Hepatocyte (in vitro differentiated cells): ENCODE measurements at regions not wholly inside any gene's neighbourhood (a gene's known extent, or its start where the extent isn't known, plus 50 kb on each side); places are given as distances from the start of the nearest gene placed in this dataset.

Source experiments
- DNase-seq: peaks from one replicate; pipeline ENCODE4 v3.0.0-alpha.2; 2016; ENCODE audit warnings: low spot score
- H2AFZ ChIP-seq: fragments of 200-600 bp; sonication (generic); 2 replicates; pipeline ENCODE4 v1.6.0; 2016; ENCODE audit warnings: antibody characterized with exemption, mild to moderate bottlenecking
- H3K27ac ChIP-seq: fragments of 200-600 bp; sonication (generic); 2 replicates; pipeline ENCODE4 v1.5.1; 2016; ENCODE audit warnings: mild to moderate bottlenecking
- H3K27me3 ChIP-seq: fragments of 200-600 bp; sonication (generic); 2 replicates; pipeline ENCODE4 v1.6.1; 2016
- H3K36me3 ChIP-seq: fragments of 200-600 bp; sonication (generic); replicated peaks from 2 replicates; pipeline ENCODE4 v1.5.1; 2016; ENCODE audit warnings: low read depth; ENCODE audit not compliant: insufficient read depth
- H3K4me1 ChIP-seq: fragments of 200-600 bp; sonication (generic); 2 replicates; pipeline ENCODE4 v1.5.1; 2016; ENCODE audit warnings: mild to moderate bottlenecking, moderate library complexity; ENCODE audit not compliant: insufficient read depth
- H3K4me2 ChIP-seq: fragments of 200-600 bp; sonication (generic); 2 replicates; pipeline ENCODE4 v1.6.0; 2016
- H3K4me3 ChIP-seq: fragments of 200-600 bp; sonication (generic); 2 replicates; pipeline ENCODE4 v1.5.1; 2016; ENCODE audit warnings: mild to moderate bottlenecking
- H3K79me2 ChIP-seq: fragments of 200-600 bp; sonication (generic); 2 replicates; pipeline ENCODE4 v1.6.0; 2017; ENCODE audit warnings: mild to moderate bottlenecking
- H3K9me2 ChIP-seq: fragments of 200-600 bp; sonication (generic); replicated peaks from 2 replicates; pipeline ENCODE4 v1.6.0; 2017; ENCODE audit warnings: mild to moderate bottlenecking; ENCODE audit not compliant: insufficient read depth
- H3K9me3 ChIP-seq: fragments of 200-600 bp; sonication (generic); 2 replicates; pipeline ENCODE4 v1.5.1; 2016; ENCODE audit warnings: low read depth, mild to moderate bottlenecking
- H4K20me1 ChIP-seq: fragments of 200-600 bp; sonication (generic); 2 replicates; pipeline ENCODE4 v1.6.0; 2016; ENCODE audit warnings: mild to moderate bottlenecking; ENCODE audit not compliant: insufficient read depth, poor library complexity, severe bottlenecking
- EZH2 ChIP-seq: fragments of 200-600 bp; sonication (generic); IDR thresholded peaks from 2 replicates; pipeline ENCODE4 v1.6.1; 2016; ENCODE audit warnings: antibody characterized with exemption, mild to moderate bottlenecking, borderline replicate concordance
- EZH2phosphoT487 ChIP-seq: fragments of 200-600 bp; sonication (generic); IDR thresholded peaks from one replicate; pipeline ENCODE4 v1.6.1; 2018; ENCODE audit warnings: antibody characterized with exemption, mild to moderate bottlenecking, low read depth, moderate library complexity; ENCODE audit not compliant: unreplicated experiment, severe bottlenecking
- WGBS: methylation state at CpG from one replicate; pipeline ENCODE4 v1.1.6; 2016; ENCODE audit warnings: low lambda C conversion rate; ENCODE audit errors: missing lambda C conversion rate; 5-methylcytosine and 5-hydroxymethylcytosine counted together
- TF ChIP-seq, protein P1 (sequence below): fragments of 200-600 bp; sonication (generic); IDR thresholded peaks from 2 replicates; pipeline ENCODE4 v1.5.1; 2016; ENCODE audit warnings: antibody characterized with exemption, mild to moderate bottlenecking; ENCODE audit not compliant: poor library complexity

DNA sequence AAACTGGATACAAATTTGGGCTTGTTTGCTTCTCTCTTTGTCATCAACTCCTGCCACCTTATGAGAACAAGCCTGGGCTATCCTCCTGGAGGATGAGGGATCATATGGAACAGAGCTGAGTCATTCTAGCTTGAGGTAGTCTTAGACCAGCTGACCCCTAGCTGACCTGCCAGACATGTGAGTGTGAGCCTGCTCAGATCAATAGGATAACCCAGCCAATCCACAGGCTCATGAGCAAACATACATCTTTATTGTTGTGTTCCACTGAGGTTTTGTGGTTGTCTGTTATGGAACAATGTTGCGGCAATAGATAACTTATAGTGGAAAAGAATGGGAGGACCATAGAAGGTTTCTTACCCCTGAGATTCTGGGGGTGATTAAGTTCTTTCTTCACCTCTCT, 54.5 kb upstream of the FAM180A start:
- Histone ChIP-seq H3K79me2 (no peaks in the 10 kb centered on the region), H3K27me3 (no peaks in the 10 kb centered on the region)
- TF ChIP-seq EZH2phosphoT487 (no peak), EZH2 (no peak)
- TF ChIP-seq, protein P1, sequence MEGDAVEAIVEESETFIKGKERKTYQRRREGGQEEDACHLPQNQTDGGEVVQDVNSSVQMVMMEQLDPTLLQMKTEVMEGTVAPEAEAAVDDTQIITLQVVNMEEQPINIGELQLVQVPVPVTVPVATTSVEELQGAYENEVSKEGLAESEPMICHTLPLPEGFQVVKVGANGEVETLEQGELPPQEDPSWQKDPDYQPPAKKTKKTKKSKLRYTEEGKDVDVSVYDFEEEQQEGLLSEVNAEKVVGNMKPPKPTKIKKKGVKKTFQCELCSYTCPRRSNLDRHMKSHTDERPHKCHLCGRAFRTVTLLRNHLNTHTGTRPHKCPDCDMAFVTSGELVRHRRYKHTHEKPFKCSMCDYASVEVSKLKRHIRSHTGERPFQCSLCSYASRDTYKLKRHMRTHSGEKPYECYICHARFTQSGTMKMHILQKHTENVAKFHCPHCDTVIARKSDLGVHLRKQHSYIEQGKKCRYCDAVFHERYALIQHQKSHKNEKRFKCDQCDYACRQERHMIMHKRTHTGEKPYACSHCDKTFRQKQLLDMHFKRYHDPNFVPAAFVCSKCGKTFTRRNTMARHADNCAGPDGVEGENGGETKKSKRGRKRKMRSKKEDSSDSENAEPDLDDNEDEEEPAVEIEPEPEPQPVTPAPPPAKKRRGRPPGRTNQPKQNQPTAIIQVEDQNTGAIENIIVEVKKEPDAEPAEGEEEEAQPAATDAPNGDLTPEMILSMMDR: no peak

DNA sequence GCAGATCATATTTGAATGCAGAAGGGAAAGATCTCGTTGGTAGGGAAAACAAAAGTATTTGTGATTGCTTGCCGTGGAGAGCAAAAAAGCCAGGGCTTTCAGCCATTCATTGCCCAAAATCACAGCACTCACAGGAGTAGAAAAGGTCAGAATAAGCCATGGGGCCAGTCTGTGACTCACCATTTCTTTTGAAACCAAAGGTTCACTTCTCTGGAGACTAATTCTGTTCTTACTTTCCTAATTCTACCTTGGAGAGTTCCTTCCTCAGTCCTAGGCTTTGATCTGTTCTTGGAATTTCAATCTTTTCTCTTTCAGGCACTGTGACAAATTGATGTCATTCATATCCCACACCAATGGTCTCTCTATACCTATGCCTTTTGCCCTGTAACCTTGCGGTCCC, 54.1 kb upstream of the FAM180A start:
- H2AFZ ChIP-seq: no peak overlapping the region
- no peak for DNase-seq
- 85% methylated on average over 3 of the region's 3 CpGs for WGBS

More for the DNA sequence above, 54.5 kb upstream of the FAM180A start:
- Histone ChIP-seq H3K9me3 (no peaks in the 10 kb centered on the region), H3K9me2 (no peaks in the 10 kb centered on the region), H3K36me3 (no peaks in the 10 kb centered on the region), H4K20me1 (no peaks in the 10 kb centered on the region), H3K4me1 (peaks cover 9% of the 10 kb centered on the region), H3K4me2 (no peak overlapping the region), H3K4me3 (no peak overlapping the region), H2AFZ (no peak overlapping the region), H3K27ac (no peak overlapping the region)
- 90% methylated on average over 1 of the region's 1 CpG for WGBS
- no peak for DNase-seq

DNA sequence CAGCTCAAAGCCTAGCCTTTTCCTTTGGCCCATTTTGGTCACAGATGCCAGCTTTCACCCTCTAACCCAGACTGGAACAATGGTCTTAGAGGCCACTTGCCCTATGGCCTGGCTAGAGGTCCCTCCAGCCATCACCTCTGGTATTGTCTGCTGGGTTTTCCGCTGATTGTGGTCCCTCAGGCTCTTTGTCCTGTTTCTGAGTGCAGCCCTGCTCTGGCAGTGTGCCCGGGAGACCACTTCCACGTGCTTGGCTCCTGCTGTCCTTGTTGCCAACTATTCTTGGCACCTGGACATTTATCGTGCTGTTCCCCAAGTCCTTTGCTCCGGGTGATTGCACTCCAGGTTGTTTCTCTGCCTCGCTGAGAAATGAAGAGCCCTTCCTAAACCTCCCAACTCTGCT, 53.3 kb upstream of the FAM180A start:
- TF ChIP-seq, protein P1: no peak
- TF ChIP-seq EZH2: no peak
- TF ChIP-seq EZH2phosphoT487: no peak
- H3K9me3 ChIP-seq: no peaks in the 10 kb centered on the region
- H3K27me3 ChIP-seq: no peaks in the 10 kb centered on the region

More for the DNA sequence above, 54.1 kb upstream of the FAM180A start:
- TF ChIP-seq, protein P1: no peak
- TF ChIP-seq EZH2 (no peak), EZH2phosphoT487 (no peak)
- H3K27ac ChIP-seq: no peak overlapping the region
- H3K4me2 ChIP-seq: no peak overlapping the region
- H3K9me3 ChIP-seq: no peaks in the 10 kb centered on the region
- no peaks in the 10 kb centered on the region for H3K27me3 ChIP-seq
- H4K20me1 ChIP-seq: no peaks in the 10 kb centered on the region
- H3K9me2 ChIP-seq: no peaks in the 10 kb centered on the region
- no peak overlapping the region for H3K4me3 ChIP-seq
- H3K36me3 ChIP-seq: no peaks in the 10 kb centered on the region
- H3K79me2 ChIP-seq: no peaks in the 10 kb centered on the region
- peaks cover 8% of the 10 kb centered on the region for H3K4me1 ChIP-seq

More for the DNA sequence above, 53.3 kb upstream of the FAM180A start:
- Histone ChIP-seq H2AFZ (no peak overlapping the region), H4K20me1 (no peaks in the 10 kb centered on the region), H3K4me2 (no peak overlapping the region), H3K27ac (no peak overlapping the region), H3K9me2 (no peaks in the 10 kb centered on the region), H3K4me1 (peaks cover 8% of the 10 kb centered on the region), H3K4me3 (no peak overlapping the region), H3K79me2 (no peaks in the 10 kb centered on the region), H3K36me3 (no peaks in the 10 kb centered on the region)
- 79% methylated on average over 6 of the region's 6 CpGs for WGBS
- no peak for DNase-seq
